Fibroblast of lung (primary cell): ENCODE measurements at regions not wholly inside any gene's neighbourhood (a gene's known extent, or its start where the extent isn't known, plus 50 kb on each side); places are given as distances from the start of the nearest gene placed in this dataset.

Source experiments
- DNase-seq, 2 donors: peaks; one replicate each; pipeline versions ENCODE4 v3.0.0 to v3.0.0-alpha.2; 2010; ENCODE audit warnings: low read depth in 2 of 2
- H2AFZ ChIP-seq: 2 replicates; pipeline ENCODE4 v1.5.1; 2012; ENCODE audit warnings: low read length, control low read depth, inconsistent platforms
- H3K27ac ChIP-seq: 2 replicates; pipeline ENCODE4 v1.5.1; 2011; ENCODE audit warnings: low read length, control low read depth; ENCODE audit not compliant: insufficient read depth
- H3K27me3 ChIP-seq: 2 replicates; pipeline ENCODE4 v1.5.1; 2011; ENCODE audit warnings: mild to moderate bottlenecking, low read length; ENCODE audit not compliant: control insufficient read depth, insufficient read depth
- H3K36me3 ChIP-seq: 2 replicates; pipeline ENCODE4 v1.5.1; 2011; ENCODE audit warnings: low read length; ENCODE audit not compliant: control insufficient read depth, insufficient read depth
- H3K4me1 ChIP-seq: 2 replicates; pipeline ENCODE4 v1.5.1; 2011; ENCODE audit warnings: low read length; ENCODE audit not compliant: control insufficient read depth, insufficient read depth; ENCODE audit errors: extremely low read depth
- H3K4me2 ChIP-seq: 2 replicates; pipeline ENCODE4 v1.5.1; 2011; ENCODE audit warnings: low read length, control low read depth; ENCODE audit not compliant: insufficient read depth; ENCODE audit errors: extremely low read depth
- H3K4me3 ChIP-seq, 4 experiments: fragments of 200-600 bp in 1 of 4; sonication (generic) in 1 of 4; replicated peaks in 1 of 4; 2 replicates each; pipeline ENCODE4 v1.5.1; 2011 to 2016; ENCODE audit warnings: low read length in 4 of 4, low read depth in 3 of 4, mild to moderate bottlenecking in 3 of 4, control low read depth in 2 of 4, inconsistent platforms in 1 of 4, mixed read lengths in 1 of 4; ENCODE audit not compliant: insufficient read depth in 1 of 4; ENCODE audit errors: control extremely low read depth in 1 of 4
- H3K79me2 ChIP-seq: 2 replicates; pipeline ENCODE4 v1.5.1; 2012; ENCODE audit warnings: mild to moderate bottlenecking, low read length, inconsistent platforms; ENCODE audit not compliant: control insufficient read depth, insufficient read depth
- H3K9ac ChIP-seq: 2 replicates; pipeline ENCODE4 v1.5.1; 2011; ENCODE audit warnings: mild to moderate bottlenecking, low read length, control low read depth; ENCODE audit not compliant: insufficient read depth
- H3K9me3 ChIP-seq: 2 replicates; pipeline ENCODE4 v1.5.1; 2012; ENCODE audit warnings: low read depth, low read length; ENCODE audit not compliant: control insufficient read depth, insufficient read depth
- H4K20me1 ChIP-seq: 2 replicates; pipeline ENCODE4 v1.5.1; 2011; ENCODE audit warnings: low read length; ENCODE audit not compliant: control insufficient read depth, insufficient read depth; ENCODE audit errors: extremely low read depth
- CTCF ChIP-seq, 2 donors: IDR thresholded peaks in 1 of 2; conservative IDR thresholded peaks in 1 of 2; 1 replicate in 1 of 2; 2 replicates in 1 of 2; pipeline ENCODE4 v1.5.1; 2011 to 2012; ENCODE audit warnings: low read length in 2 of 2, control low read depth in 1 of 2, inconsistent platforms in 1 of 2, low read depth in 1 of 2, mild to moderate bottlenecking in 1 of 2
- EZH2 ChIP-seq: IDR thresholded peaks from 2 replicates; pipeline ENCODE4 v1.5.1; 2012; ENCODE audit warnings: low read length, control low read depth, mild to moderate bottlenecking; ENCODE audit errors: missing control alignments

DNA sequence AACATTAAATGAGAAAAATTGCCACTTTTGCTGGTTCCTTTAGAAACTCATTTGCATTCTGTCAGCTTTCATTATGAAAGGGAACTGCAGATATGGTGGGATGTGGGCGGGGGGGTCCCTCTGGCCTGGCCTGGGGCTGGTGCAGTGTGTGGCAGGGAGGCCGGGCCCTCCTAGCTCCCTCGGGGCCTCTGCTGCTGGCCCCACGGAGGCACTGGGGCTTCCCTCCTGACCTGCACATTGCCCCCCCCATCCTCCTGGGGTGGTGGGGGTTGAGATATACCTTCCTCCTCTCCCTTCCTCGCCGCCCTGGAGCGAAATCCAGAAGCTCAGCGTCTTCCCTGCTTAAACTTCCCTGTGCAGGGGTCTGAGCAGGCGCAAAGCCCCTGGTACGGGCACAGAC is 1005.9 kb downstream of the BRD1 start:
- no peak for DNase-seq
- H3K4me3 ChIP-seq: no peak overlapping the region
- no peaks in the 10 kb centered on the region for H3K79me2 ChIP-seq
- TF ChIP-seq EZH2 (no peak), CTCF (conservative IDR thresholded peaks at IDR 0.05 in 1 of 2, IDR thresholded peaks at IDR 0.05 in 1 of 2; ENCODE audit: low read depth in 1 of 2, low read length in 2 of 2) (no peak)
- no peak overlapping the region for H3K27ac ChIP-seq
- no peaks in the 10 kb centered on the region for H3K4me1 ChIP-seq
- no peak overlapping the region for H3K4me2 ChIP-seq
- H2AFZ ChIP-seq: no peak overlapping the region
- no peaks in the 10 kb centered on the region for H4K20me1 ChIP-seq
- no peaks in the 10 kb centered on the region for H3K27me3 ChIP-seq
- H3K36me3 ChIP-seq: no peaks in the 10 kb centered on the region
- no peak overlapping the region for H3K9ac ChIP-seq
- no peaks in the 10 kb centered on the region for H3K9me3 ChIP-seq

- H2AFZ ChIP-seq: no peak overlapping the region
- no peaks in the 10 kb centered on the region for H4K20me1 ChIP-seq
- no peak overlapping the region for H3K27ac ChIP-seq
- DNase-seq: no peak
- no peak for TF ChIP-seq CTCF (conservative IDR thresholded peaks at IDR 0.05 in 1 of 2, IDR thresholded peaks at IDR 0.05 in 1 of 2; ENCODE audit: low read depth in 1 of 2, low read length in 2 of 2)
- no peak for TF ChIP-seq EZH2
- H3K4me1 ChIP-seq: no peaks in the 10 kb centered on the region
- H3K79me2 ChIP-seq: no peaks in the 10 kb centered on the region
- H3K9me3 ChIP-seq: no peaks in the 10 kb centered on the region
- H3K27me3 ChIP-seq: no peaks in the 10 kb centered on the region
- no peaks in the 10 kb centered on the region for H3K36me3 ChIP-seq
- H3K9ac ChIP-seq: no peak overlapping the region
- no peak overlapping the region for H3K4me2 ChIP-seq
- no peak overlapping the region for H3K4me3 ChIP-seq
Observed at GRCh38 chr22:48821346-48821690, 1006.4 kb downstream of the BRD1 start.

- H3K4me1 ChIP-seq: no peaks in the 10 kb centered on the region
- no peaks in the 10 kb centered on the region for H3K79me2 ChIP-seq
- H3K27ac ChIP-seq: no peak overlapping the region
- H3K36me3 ChIP-seq: no peaks in the 10 kb centered on the region
- H3K9ac ChIP-seq: no peak overlapping the region
- DNase-seq: no peak
- no peaks in the 10 kb centered on the region for H3K9me3 ChIP-seq
- no peaks in the 10 kb centered on the region for H3K27me3 ChIP-seq
- TF ChIP-seq CTCF (conservative IDR thresholded peaks at IDR 0.05 in 1 of 2, IDR thresholded peaks at IDR 0.05 in 1 of 2; ENCODE audit: low read depth in 1 of 2, low read length in 2 of 2) (no peak), EZH2 (no peak)
- H3K4me2 ChIP-seq: no peak overlapping the region
- no peak overlapping the region for H3K4me3 ChIP-seq
- no peak overlapping the region for H2AFZ ChIP-seq
- no peaks in the 10 kb centered on the region for H4K20me1 ChIP-seq
Observed at GRCh38 chr22:48820481-48821345, 1007.0 kb downstream of the BRD1 start.
